Lower leg skin (tissue), 4 donors: ENCODE measurements at regions not wholly inside any gene's neighbourhood (a gene's known extent, or its start where the extent isn't known, plus 50 kb on each side); places are given as distances from the start of the nearest gene placed in this dataset.

Experiments used
- DNase-seq, 2 donors: peaks; one replicate each; pipeline ENCODE4 v3.0.0-alpha.2; 2019; ENCODE audit warnings: low spot score in 2 of 2
- H3K4me3 ChIP-seq: fragments of 200-600 bp; sonication (generic); 2 replicates; pipeline ENCODE4 v1.5.1; 2017; ENCODE audit warnings: mild to moderate bottlenecking, low read depth; ENCODE audit not compliant: poor library complexity, severe bottlenecking
- POLR2A ChIP-seq, 2 donors: fragments of 450-650 bp; IDR thresholded peaks; one replicate each; pipeline ENCODE4 v1.6.1; 2016 to 2017; ENCODE audit warnings: antibody characterized with exemption in 2 of 2, mild to moderate bottlenecking in 1 of 2, moderate library complexity in 1 of 2
- WGBS, 2 donors: methylation state at CpG; one replicate each; pipeline ENCODE4 v1.1.5; 2018; 5-methylcytosine and 5-hydroxymethylcytosine counted together
- intact Hi-C: fragments of 100-400 bp; cut with DNase I; formaldehyde crosslinking; loops from one replicate; pipeline ENCODE4 v1.15.0; 2023; ENCODE audit warnings: low total_unique reads
- TF ChIP-seq, protein P1 (sequence below), 3 donors: fragments of 450-650 bp; IDR thresholded peaks; one replicate each; pipeline ENCODE4 v1.5.1; 2016; ENCODE audit warnings: antibody characterized with exemption in 3 of 3, mild to moderate bottlenecking in 3 of 3, moderate library complexity in 2 of 3

DNA sequence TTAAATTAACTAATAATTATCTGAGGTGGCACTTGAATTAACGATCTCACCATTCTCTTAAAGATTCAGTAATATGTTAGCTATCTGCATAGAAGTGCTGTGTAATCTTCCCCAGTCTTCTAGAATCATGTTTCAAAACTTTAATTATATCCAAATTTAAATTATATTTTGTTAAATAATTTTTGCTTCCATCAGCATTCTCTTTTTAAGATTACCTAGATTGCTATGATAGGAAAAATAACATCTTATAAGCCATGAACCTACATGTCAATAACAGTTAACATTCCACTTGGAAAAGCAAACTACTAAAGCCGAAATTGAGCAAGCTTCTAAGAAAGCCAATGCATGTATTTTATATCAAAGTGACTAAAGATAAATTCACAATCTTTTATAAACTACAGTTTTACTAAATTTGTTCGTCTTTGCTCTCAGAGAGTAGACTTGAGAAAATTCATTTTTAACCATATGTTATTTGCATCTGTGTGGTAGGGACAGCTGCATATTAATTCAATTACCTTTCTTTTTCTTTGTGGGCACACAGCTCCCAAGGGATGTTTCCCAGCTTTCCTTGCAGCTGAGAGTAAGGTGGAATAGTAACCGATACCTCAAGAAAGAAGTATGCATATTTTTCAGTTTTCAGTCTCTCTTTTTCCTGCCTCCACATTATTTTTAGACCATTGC is 105.4 kb upstream of the ABCB5 start:
- intact Hi-C loops, result no loop called here
- WGBS, 2 donors, result 62 to 66% methylated on average over 4 of the region's 4 CpGs
- no peak for DNase-seq
- TF ChIP-seq, protein P1, sequence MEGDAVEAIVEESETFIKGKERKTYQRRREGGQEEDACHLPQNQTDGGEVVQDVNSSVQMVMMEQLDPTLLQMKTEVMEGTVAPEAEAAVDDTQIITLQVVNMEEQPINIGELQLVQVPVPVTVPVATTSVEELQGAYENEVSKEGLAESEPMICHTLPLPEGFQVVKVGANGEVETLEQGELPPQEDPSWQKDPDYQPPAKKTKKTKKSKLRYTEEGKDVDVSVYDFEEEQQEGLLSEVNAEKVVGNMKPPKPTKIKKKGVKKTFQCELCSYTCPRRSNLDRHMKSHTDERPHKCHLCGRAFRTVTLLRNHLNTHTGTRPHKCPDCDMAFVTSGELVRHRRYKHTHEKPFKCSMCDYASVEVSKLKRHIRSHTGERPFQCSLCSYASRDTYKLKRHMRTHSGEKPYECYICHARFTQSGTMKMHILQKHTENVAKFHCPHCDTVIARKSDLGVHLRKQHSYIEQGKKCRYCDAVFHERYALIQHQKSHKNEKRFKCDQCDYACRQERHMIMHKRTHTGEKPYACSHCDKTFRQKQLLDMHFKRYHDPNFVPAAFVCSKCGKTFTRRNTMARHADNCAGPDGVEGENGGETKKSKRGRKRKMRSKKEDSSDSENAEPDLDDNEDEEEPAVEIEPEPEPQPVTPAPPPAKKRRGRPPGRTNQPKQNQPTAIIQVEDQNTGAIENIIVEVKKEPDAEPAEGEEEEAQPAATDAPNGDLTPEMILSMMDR (IDR thresholded peaks at IDR 0.05), result no peak
- H3K4me3 ChIP-seq, result no peak overlapping the region

DNA sequence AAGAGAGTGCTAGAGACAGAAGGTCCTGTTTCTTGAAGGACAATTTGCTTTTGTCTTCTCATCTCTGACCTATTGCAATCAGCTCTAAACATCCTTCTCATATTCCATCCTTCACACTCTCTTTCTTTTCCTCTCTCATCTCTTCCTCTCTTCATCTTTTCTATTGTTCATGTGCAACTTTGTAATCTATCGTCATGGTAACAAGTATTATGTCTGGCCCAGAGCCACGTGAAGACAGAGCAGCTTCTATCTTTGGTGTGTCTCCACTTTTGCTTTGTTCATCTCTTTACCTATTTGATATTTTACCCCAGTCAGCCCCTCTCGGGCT is 104.9 kb upstream of the ABCB5 start:
- DNase-seq, result no peak
- intact Hi-C loops, result no loop called here
- WGBS, 2 donors, result 84 to 88% methylated on average over 3 of the region's 3 CpGs
- no peak for TF ChIP-seq POLR2A (IDR thresholded peaks at IDR 0.05)
- TF ChIP-seq, protein P1 (IDR thresholded peaks at IDR 0.05), result no peak
- no peak overlapping the region for H3K4me3 ChIP-seq

DNA sequence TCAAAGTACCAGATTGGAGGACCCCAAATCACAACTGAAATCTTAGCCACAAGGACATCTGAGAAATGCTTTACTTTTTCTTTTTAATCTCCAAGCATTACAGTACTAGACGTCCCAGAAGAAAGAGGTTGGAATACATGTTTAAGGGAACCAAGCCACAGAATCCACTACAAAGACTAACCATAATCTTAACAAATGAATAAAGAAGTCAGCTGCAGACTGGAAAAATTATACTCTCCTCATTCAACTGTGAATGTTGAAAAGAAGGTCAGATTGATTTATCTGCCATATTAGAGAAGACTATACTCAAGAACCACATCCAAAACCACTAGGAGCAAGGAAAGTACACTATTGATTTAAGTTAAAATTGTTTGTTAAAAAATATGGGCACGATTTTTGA is 102.1 kb upstream of the ABCB5 start:
- DNase-seq, result no peak
- intact Hi-C loops, result no loop called here
- H3K4me3 ChIP-seq, result no peak overlapping the region
- TF ChIP-seq POLR2A (IDR thresholded peaks at IDR 0.05), result no peak
- WGBS, 2 donors, result 77 to 80% methylated on average over 2 of the region's 2 CpGs

DNA sequence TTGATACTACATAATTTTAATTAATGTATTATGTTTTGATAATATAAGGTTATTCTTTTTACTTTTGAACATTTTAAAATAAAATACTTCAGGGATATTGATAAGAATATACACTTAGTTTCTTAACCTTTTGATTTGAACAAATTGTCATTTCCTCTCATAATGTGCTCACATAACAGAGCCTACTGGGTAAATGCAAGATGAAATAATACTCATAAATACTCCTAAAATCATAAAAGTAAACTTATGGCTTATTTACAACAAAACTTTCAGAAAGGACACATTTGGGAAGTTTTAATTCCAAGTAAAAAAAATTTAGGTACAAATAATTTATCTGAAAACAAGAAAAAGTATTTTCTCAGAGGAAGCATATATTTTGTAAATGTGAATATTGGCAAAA is 101.6 kb upstream of the ABCB5 start:
- H3K4me3 ChIP-seq, result no peak overlapping the region
- no peak for DNase-seq
- no peak for TF ChIP-seq POLR2A (IDR thresholded peaks at IDR 0.05)
- intact Hi-C loops, result no loop called here

DNA sequence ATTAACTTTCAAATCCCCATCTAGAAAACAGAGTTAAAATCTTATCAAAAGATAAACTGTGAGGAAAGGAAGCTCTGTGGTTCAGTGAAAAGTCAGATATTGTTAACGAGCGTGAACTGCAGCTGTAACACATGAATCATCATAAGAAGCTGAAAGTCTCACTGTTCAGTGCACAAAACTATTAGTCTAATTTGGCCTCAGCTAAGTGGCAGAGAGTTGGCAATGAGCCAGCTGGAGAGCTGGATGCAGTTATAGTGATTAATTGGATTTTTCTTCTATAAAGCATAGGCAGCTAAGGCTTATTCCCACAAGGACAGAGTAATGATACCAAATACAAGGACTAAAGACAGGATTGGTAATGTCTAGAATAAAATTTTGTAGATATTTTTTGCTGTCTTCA is 101.1 kb upstream of the ABCB5 start:
- WGBS, 2 donors, result 6 to 11% methylated on average over 2 of the region's 2 CpGs
- H3K4me3 ChIP-seq, result no peak overlapping the region
- peak in 1 of 2 donors; percentile 26 for DNase-seq
- intact Hi-C loops, result no loop called here
- TF ChIP-seq, protein P1 (IDR thresholded peaks at IDR 0.05), result no peak
- no peak for TF ChIP-seq POLR2A (IDR thresholded peaks at IDR 0.05)

DNA sequence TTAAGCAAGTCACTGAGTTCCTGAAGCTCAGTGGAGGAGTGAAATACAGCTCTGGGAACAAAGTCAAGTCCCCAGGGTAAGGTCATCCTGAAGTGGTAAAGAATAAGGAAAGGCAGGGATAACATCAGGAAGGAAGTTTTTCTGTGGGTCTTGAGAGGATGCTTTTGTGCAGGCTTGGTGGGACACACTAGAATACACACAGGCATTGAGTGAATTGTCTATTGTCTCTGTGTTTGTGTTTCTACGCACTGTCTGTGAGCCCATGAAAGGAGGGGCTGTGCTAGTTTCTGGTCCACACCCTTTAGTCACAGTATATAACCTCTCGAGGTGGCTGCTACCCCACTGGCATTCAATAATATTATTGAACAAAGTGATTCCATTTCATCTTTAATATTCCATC is 95.8 kb upstream of the ABCB5 start:
- no peak for DNase-seq
- no peak for TF ChIP-seq POLR2A (IDR thresholded peaks at IDR 0.05)
- TF ChIP-seq, protein P1 (IDR thresholded peaks at IDR 0.05), result no peak
- no peak overlapping the region for H3K4me3 ChIP-seq
- whole genome bisulfite sequencing, 2 donors, result 50 to 77% methylated on average over 2 of the region's 2 CpGs
- intact Hi-C loops, result no loop called here

DNA sequence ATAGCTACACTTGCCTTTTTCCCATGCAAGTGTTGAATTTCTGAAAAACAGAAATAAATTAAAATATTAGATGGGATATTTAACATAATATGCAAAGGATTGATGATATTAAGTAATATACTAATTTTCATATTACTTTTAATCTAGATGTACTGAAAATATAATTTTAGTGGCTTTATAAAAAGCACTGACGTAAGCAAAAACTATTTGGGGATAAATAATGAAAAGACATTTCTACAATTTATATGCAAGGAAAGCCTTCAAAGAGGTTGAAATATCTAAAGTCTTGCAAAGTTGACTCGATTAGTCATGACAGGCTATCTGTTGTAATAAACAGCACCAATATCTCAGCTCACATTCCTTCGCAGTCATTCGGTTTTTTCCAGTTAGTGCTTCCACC is 94.9 kb upstream of the ABCB5 start:
- no peak for DNase-seq
- intact Hi-C loops, result no loop called here
- TF ChIP-seq, protein P1 (IDR thresholded peaks at IDR 0.05), result no peak
- no peak for TF ChIP-seq POLR2A (IDR thresholded peaks at IDR 0.05)
- 92 to 93% methylated on average over 4 of the region's 4 CpGs for WGBS, 2 donors
- no peak overlapping the region for H3K4me3 ChIP-seq
